ENCODE measurements at regions not wholly inside any gene's neighbourhood (a gene's known extent, or its start where the extent isn't known, plus 50 kb on each side); places are given as distances from the start of the nearest gene placed in this dataset.
"Not testable (repeated sequence)": the region's sequence is repeated elsewhere in the genome, so short reads cannot be mapped to it uniquely, and the experiment has no call there.

GRCh38 chr22:47495110-47495509 is 732.7 kb downstream of the TBC1D22A start:
- DNase-seq (ENCODE audit: low read depth), result peak; percentile 38
- TF ChIP-seq MAX (IDR thresholded peaks at IDR 0.05; ENCODE audit: low read depth, low read length) (no peak), POLR2A (IDR thresholded peaks at IDR 0.05; ENCODE audit: extremely low read depth, insufficient read length) (no peak), MYC (IDR thresholded peaks at IDR 0.05; ENCODE audit: low read depth, low read length) (no peak), CTCF (IDR thresholded peaks at IDR 0.05; ENCODE audit: low read depth, low read length) (no peak)

GRCh38 chr22:47488131-47488530 is 725.7 kb downstream of the TBC1D22A start:
- H3K4me3 ChIP-seq (ENCODE audit: low read depth, low read length); DNase-seq (ENCODE audit: low read depth): not testable (repeated sequence)

More at GRCh38 chr22:47495110-47495509, 732.7 kb downstream of the TBC1D22A start:
- no peak overlapping the region for H3K4me3 ChIP-seq (ENCODE audit: low read depth, low read length)

GRCh38 chr22:47486569-47487312 is 724.3 kb downstream of the TBC1D22A start:
- DNase-seq (ENCODE audit: low read depth), result no peak
- H3K4me3 ChIP-seq (ENCODE audit: low read depth, low read length), result no peak overlapping the region
- TF ChIP-seq CTCF (IDR thresholded peaks at IDR 0.05; ENCODE audit: low read depth, low read length), result no peak
- no peak for TF ChIP-seq POLR2A (IDR thresholded peaks at IDR 0.05; ENCODE audit: extremely low read depth, insufficient read length)
- TF ChIP-seq MAX (IDR thresholded peaks at IDR 0.05; ENCODE audit: low read depth, low read length), result no peak
- no peak for TF ChIP-seq MYC (IDR thresholded peaks at IDR 0.05; ENCODE audit: low read depth, low read length)

GRCh38 chr22:47484960-47485569 is 722.6 kb downstream of the TBC1D22A start:
- TF ChIP-seq MYC (IDR thresholded peaks at IDR 0.05; ENCODE audit: low read depth, low read length), result no peak
- no peak for TF ChIP-seq MAX (IDR thresholded peaks at IDR 0.05; ENCODE audit: low read depth, low read length)
- no peak for TF ChIP-seq POLR2A (IDR thresholded peaks at IDR 0.05; ENCODE audit: extremely low read depth, insufficient read length)
- TF ChIP-seq CTCF (IDR thresholded peaks at IDR 0.05; ENCODE audit: low read depth, low read length), result no peak
- no peak for DNase-seq (ENCODE audit: low read depth)
- H3K4me3 ChIP-seq (ENCODE audit: low read depth, low read length), result no peak overlapping the region

- no peak overlapping the region for H3K4me3 ChIP-seq (ENCODE audit: low read depth, low read length)
- DNase-seq (ENCODE audit: low read depth), result no peak
- no peak for TF ChIP-seq MYC (IDR thresholded peaks at IDR 0.05; ENCODE audit: low read depth, low read length)
- no peak for TF ChIP-seq MAX (IDR thresholded peaks at IDR 0.05; ENCODE audit: low read depth, low read length)
Observed at GRCh38 chr22:47476231-47476630, 713.8 kb downstream of the TBC1D22A start.

GRCh38 chr22:47474895-47475294 is 712.4 kb downstream of the TBC1D22A start:
- H3K4me3 ChIP-seq (ENCODE audit: low read depth, low read length), result no peak overlapping the region
- TF ChIP-seq MYC (IDR thresholded peaks at IDR 0.05; ENCODE audit: low read depth, low read length), result no peak
- no peak for DNase-seq (ENCODE audit: low read depth)

GRCh38 chr22:47474464-47474863 is 712.0 kb downstream of the TBC1D22A start:
- no peak overlapping the region for H3K4me3 ChIP-seq (ENCODE audit: low read depth, low read length)
- no peak for TF ChIP-seq MAX (IDR thresholded peaks at IDR 0.05; ENCODE audit: low read depth, low read length)
- TF ChIP-seq CTCF (IDR thresholded peaks at IDR 0.05; ENCODE audit: low read depth, low read length), result no peak
- no peak for TF ChIP-seq MYC (IDR thresholded peaks at IDR 0.05; ENCODE audit: low read depth, low read length)
- no peak for TF ChIP-seq POLR2A (IDR thresholded peaks at IDR 0.05; ENCODE audit: extremely low read depth, insufficient read length)
- DNase-seq (ENCODE audit: low read depth), result peak; percentile 13

All from NB4 (cell line).